OCI-LY1 (cell line): ENCODE measurements at regions not wholly inside any gene's neighbourhood (a gene's known extent, or its start where the extent isn't known, plus 50 kb on each side); places are given as distances from the start of the nearest gene placed in this dataset.

Experiments used
- H2AFZ ChIP-seq: fragments of 200-600 bp; sonication (generic), shearing (Covaris generic); 2 replicates; pipeline ENCODE4 v1.6.0; 2014; ENCODE audit warnings: antibody characterized with exemption, mild to moderate bottlenecking, low read length
- H3F3A ChIP-seq: fragments of 200-600 bp; sonication (generic), shearing (Covaris generic); 2 replicates; pipeline ENCODE4 v1.6.0; 2014; ENCODE audit warnings: mild to moderate bottlenecking, antibody characterized with exemption, low read length, moderate library complexity; ENCODE audit not compliant: insufficient read depth
- H3K27ac ChIP-seq: fragments of 200-600 bp; sonication (generic); 2 replicates; pipeline ENCODE4 v1.5.1; 2014; ENCODE audit warnings: low read length, mixed run types, mild to moderate bottlenecking, low read depth; ENCODE audit not compliant: poor library complexity, severe bottlenecking
- H3K27me3 ChIP-seq: fragments of 200-600 bp; sonication (generic); 2 replicates; pipeline ENCODE4 v1.6.0; 2014; ENCODE audit warnings: antibody characterized with exemption, mild to moderate bottlenecking, low read length, moderate library complexity; ENCODE audit not compliant: insufficient read depth
- H3K36me3 ChIP-seq: fragments of 200-600 bp; sonication (generic); 2 replicates; pipeline ENCODE4 v1.6.1; 2014; ENCODE audit warnings: mild to moderate bottlenecking, antibody characterized with exemption, low read length, moderate library complexity, mixed read lengths; ENCODE audit not compliant: insufficient read depth
- H3K4me1 ChIP-seq: fragments of 200-600 bp; sonication (generic); 2 replicates; pipeline ENCODE4 v1.5.1; 2014; ENCODE audit warnings: mild to moderate bottlenecking, low read length, moderate library complexity; ENCODE audit not compliant: insufficient read depth, severe bottlenecking
- H3K4me2 ChIP-seq: fragments of 200-600 bp; sonication (generic), shearing (Covaris generic); 2 replicates; pipeline ENCODE4 v1.6.1; 2014; ENCODE audit warnings: low read length
- H3K4me3 ChIP-seq: fragments of 200-600 bp; sonication (generic); 2 replicates; pipeline ENCODE4 v1.5.1; 2014; ENCODE audit warnings: low read length, low read depth, mild to moderate bottlenecking, mixed read lengths; ENCODE audit not compliant: poor library complexity, severe bottlenecking
- H3K79me2 ChIP-seq: fragments of 200-600 bp; shearing (Covaris generic); 2 replicates; pipeline ENCODE4 v1.6.1; 2016; ENCODE audit warnings: mixed run types, low read length, mixed read lengths; ENCODE audit not compliant: insufficient read depth
- H3K9ac ChIP-seq: fragments of 200-600 bp; sonication (generic), shearing (Covaris generic); 2 replicates; pipeline ENCODE4 v1.6.1; 2014; ENCODE audit warnings: mild to moderate bottlenecking, low read length, mixed read lengths
- H3K9me2 ChIP-seq: fragments of 200-600 bp; sonication (generic), shearing (Covaris generic); 2 replicates; pipeline ENCODE4 v1.6.1; 2014; ENCODE audit warnings: low read depth, mild to moderate bottlenecking, low read length, mixed read lengths
- H3K9me3 ChIP-seq: fragments of 200-600 bp; shearing (Covaris generic); 2 replicates; pipeline ENCODE4 v1.6.1; 2014; ENCODE audit warnings: low read length, mixed read lengths
- H4K20me1 ChIP-seq: fragments of 200-600 bp; sonication (generic), shearing (Covaris generic); 2 replicates; pipeline ENCODE4 v1.6.0; 2016; ENCODE audit warnings: mild to moderate bottlenecking, low read length; ENCODE audit not compliant: insufficient read depth
- CTCF ChIP-seq: fragments of 200-600 bp; sonication (generic), shearing (Covaris generic); IDR thresholded peaks from 2 replicates; pipeline ENCODE4 v1.5.1; 2017; ENCODE audit warnings: mild to moderate bottlenecking, antibody characterized with exemption, low read length, moderate library complexity, mixed read lengths
- EZH2 ChIP-seq: fragments of 200-600 bp; sonication (generic), shearing (Covaris generic); IDR thresholded peaks from 2 replicates; pipeline ENCODE4 v1.8.0; 2017; ENCODE audit warnings: borderline replicate concordance, mixed run types, mild to moderate bottlenecking, antibody characterized with exemption, low read length, moderate library complexity, mixed read lengths

- no peak overlapping the region for H3K9ac ChIP-seq
- H3K9me2 ChIP-seq = no peaks in the 10 kb centered on the region
- no peaks in the 10 kb centered on the region for H3K27me3 ChIP-seq
- H2AFZ ChIP-seq = no peak overlapping the region
- no peaks in the 10 kb centered on the region for H3K4me1 ChIP-seq
- TF ChIP-seq EZH2 (no peak), CTCF (no peak)
- no peaks in the 10 kb centered on the region for H3F3A ChIP-seq
- no peaks in the 10 kb centered on the region for H3K36me3 ChIP-seq
- no peaks in the 10 kb centered on the region for H4K20me1 ChIP-seq
- H3K79me2 ChIP-seq = no peaks in the 10 kb centered on the region
- no peak overlapping the region for H3K4me3 ChIP-seq
- no peak overlapping the region for H3K4me2 ChIP-seq
- no peaks in the 10 kb centered on the region; the same call in 1 of the 2 replicates for H3K9me3 ChIP-seq
- no peak overlapping the region for H3K27ac ChIP-seq
Observed at GRCh38 chr12:89273525-89273924, 78.8 kb downstream of the DUSP6 start.

- Histone ChIP-seq H3K27me3 (no peaks in the 10 kb centered on the region), H2AFZ (no peak overlapping the region), H3K9me2 (no peaks in the 10 kb centered on the region), H3K4me3 (no peak overlapping the region), H3K79me2 (no peaks in the 10 kb centered on the region), H3K9ac (no peak overlapping the region), H3K4me2 (no peak overlapping the region), H4K20me1 (no peaks in the 10 kb centered on the region), H3F3A (no peaks in the 10 kb centered on the region), H3K36me3 (no peaks in the 10 kb centered on the region), H3K27ac (no peak overlapping the region), H3K4me1 (no peaks in the 10 kb centered on the region), H3K9me3 (no peaks in the 10 kb centered on the region; the same call in 1 of the 2 replicates)
- no peak for TF ChIP-seq EZH2
- TF ChIP-seq CTCF = no peak
Observed at GRCh38 chr12:89270548-89270947, 81.8 kb downstream of the DUSP6 start.

- no peaks in the 10 kb centered on the region for H3K27me3 ChIP-seq
- H3K27ac ChIP-seq = no peak overlapping the region
- no peaks in the 10 kb centered on the region for H3K9me2 ChIP-seq
- TF ChIP-seq EZH2 (no peak), CTCF (no peak)
- no peaks in the 10 kb centered on the region for H3K4me1 ChIP-seq
- no peak overlapping the region for H3K4me3 ChIP-seq
- H3F3A ChIP-seq = no peaks in the 10 kb centered on the region
- no peaks in the 10 kb centered on the region; the same call in 1 of the 2 replicates for H3K9me3 ChIP-seq
- no peaks in the 10 kb centered on the region for H3K36me3 ChIP-seq
- no peaks in the 10 kb centered on the region for H4K20me1 ChIP-seq
- H3K4me2 ChIP-seq = no peak overlapping the region
- H3K9ac ChIP-seq = no peak overlapping the region
- no peaks in the 10 kb centered on the region for H3K79me2 ChIP-seq
- H2AFZ ChIP-seq = no peak overlapping the region
Observed at GRCh38 chr12:89269174-89269573, 83.1 kb downstream of the DUSP6 start.
